ENCODE measurements at regions not wholly inside any gene's neighbourhood (a gene's known extent, or its start where the extent isn't known, plus 50 kb on each side); places are given as distances from the start of the nearest gene placed in this dataset.
A peak's percentile ranks its signal among the peaks of the same experiment; 100 is the strongest.

DNA sequence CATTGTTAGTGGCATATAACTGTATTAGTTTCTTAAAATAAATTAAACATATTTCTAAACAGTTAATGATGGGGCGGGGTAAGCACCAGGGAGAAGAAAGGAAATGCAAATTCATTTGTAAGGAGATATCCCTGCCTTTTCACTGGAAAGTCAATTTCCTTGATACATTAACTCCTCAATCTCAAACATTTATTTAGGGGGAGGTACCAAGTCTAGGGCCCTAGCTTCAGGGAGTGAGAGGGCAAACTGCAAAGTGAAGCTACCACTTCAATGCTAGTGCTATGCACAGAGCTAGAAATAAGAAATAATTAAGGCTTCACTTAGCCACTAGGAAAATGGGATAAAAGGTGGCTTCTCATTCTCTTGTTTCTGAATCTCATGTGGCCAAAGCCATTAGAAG is 115.3 kb upstream of the FNDC3A start:
- TF ChIP-seq, protein P1, sequence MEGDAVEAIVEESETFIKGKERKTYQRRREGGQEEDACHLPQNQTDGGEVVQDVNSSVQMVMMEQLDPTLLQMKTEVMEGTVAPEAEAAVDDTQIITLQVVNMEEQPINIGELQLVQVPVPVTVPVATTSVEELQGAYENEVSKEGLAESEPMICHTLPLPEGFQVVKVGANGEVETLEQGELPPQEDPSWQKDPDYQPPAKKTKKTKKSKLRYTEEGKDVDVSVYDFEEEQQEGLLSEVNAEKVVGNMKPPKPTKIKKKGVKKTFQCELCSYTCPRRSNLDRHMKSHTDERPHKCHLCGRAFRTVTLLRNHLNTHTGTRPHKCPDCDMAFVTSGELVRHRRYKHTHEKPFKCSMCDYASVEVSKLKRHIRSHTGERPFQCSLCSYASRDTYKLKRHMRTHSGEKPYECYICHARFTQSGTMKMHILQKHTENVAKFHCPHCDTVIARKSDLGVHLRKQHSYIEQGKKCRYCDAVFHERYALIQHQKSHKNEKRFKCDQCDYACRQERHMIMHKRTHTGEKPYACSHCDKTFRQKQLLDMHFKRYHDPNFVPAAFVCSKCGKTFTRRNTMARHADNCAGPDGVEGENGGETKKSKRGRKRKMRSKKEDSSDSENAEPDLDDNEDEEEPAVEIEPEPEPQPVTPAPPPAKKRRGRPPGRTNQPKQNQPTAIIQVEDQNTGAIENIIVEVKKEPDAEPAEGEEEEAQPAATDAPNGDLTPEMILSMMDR (IDR thresholded peaks at IDR 0.05; ENCODE audit: control extremely low read depth, extremely low read depth): no peak
- H3K9ac ChIP-seq (ENCODE audit: insufficient read depth in 1 of 2, low read length in 2 of 2): no peak overlapping the region
- DNase-seq (no peak), ATAC-seq (ENCODE audit: insufficient read depth, low FRiP score) (no peak)
- H3K27ac ChIP-seq (ENCODE audit: low read depth in 1 of 2, low read length in 1 of 2): no peak overlapping the region
- no peaks in the 10 kb centered on the region for H3K36me3 ChIP-seq (ENCODE audit: control insufficient read depth in 4 of 4, insufficient read depth in 4 of 4, low read length in 4 of 4)
- no peaks in the 10 kb centered on the region for H3K4me1 ChIP-seq (ENCODE audit: control insufficient read depth in 5 of 5, insufficient read depth in 5 of 5, low read length in 5 of 5)
- 75 to 86% methylated on average over 1 of the region's 1 CpG for WGBS, 2 donors
- no peak overlapping the region for H3K4me3 ChIP-seq
- no peaks in the 10 kb centered on the region for H3K9me3 ChIP-seq (ENCODE audit: control insufficient read depth in 4 of 4, insufficient read depth in 3 of 4, low read length in 3 of 4)
- no peaks in the 10 kb centered on the region for H3K27me3 ChIP-seq (ENCODE audit: control insufficient read depth in 3 of 3, insufficient read depth in 3 of 3, low read length in 2 of 3)

DNA sequence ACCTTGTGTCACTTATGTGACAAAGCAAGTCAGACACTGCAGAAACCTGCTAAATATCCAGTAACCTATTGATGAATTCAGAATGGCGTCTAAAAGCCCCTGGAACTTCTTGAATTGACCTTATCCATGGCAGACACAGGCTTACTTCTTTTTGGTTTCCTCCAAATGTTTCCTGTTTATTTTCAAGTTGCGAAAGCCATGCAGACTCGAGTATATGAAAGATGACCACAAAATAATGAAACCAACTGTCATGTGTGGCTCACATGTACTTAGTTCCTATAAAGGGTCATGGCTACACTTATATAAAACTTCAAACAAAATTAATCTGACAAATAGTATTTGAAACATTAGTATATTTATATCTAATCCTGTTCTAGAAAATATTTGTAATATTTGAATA is 113.1 kb upstream of the FNDC3A start:
- H3K9me3 ChIP-seq (ENCODE audit: control insufficient read depth in 4 of 4, insufficient read depth in 3 of 4, low read length in 3 of 4): no peaks in the 10 kb centered on the region
- H3K4me3 ChIP-seq: no peak overlapping the region
- H3K9ac ChIP-seq (ENCODE audit: insufficient read depth in 1 of 2, low read length in 2 of 2): no peak overlapping the region
- ATAC-seq (ENCODE audit: insufficient read depth, low FRiP score) (no peak), DNase-seq (peak in 2 of 3 donors; percentile 32 to 39)
- no peaks in the 10 kb centered on the region for H3K36me3 ChIP-seq (ENCODE audit: control insufficient read depth in 4 of 4, insufficient read depth in 4 of 4, low read length in 4 of 4)
- H3K4me1 ChIP-seq (ENCODE audit: control insufficient read depth in 5 of 5, insufficient read depth in 5 of 5, low read length in 5 of 5): peaks cover 0 to 2% (median 0%) of the 10 kb centered on the region in 5 donors
- TF ChIP-seq, protein P1 (IDR thresholded peaks at IDR 0.05; ENCODE audit: control extremely low read depth, extremely low read depth): no peak
- H3K27me3 ChIP-seq (ENCODE audit: control insufficient read depth in 3 of 3, insufficient read depth in 3 of 3, low read length in 2 of 3): no peaks in the 10 kb centered on the region
- no peak overlapping the region for H3K27ac ChIP-seq (ENCODE audit: low read depth in 1 of 2, low read length in 1 of 2)
- 16 to 31% methylated on average over 3 of the region's 3 CpGs for WGBS, 2 donors

DNA sequence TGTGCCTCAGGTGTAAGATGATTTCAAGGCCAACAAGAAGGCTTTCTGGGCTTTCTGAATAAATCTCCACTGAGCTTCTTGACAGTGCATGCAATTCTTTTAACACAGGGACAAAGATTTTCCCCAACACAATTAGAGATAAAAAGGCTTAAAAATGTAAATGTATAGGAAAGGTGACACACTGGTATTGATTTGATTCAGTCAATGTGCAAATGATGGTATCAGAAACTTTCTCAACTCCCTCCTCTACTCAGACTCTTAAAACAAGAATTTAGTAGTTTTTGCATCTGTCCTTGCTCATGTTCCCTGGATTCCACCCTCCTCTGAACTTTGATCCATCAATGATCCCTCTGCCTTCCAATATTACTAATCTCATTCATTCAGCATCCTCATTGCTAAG is 111.6 kb upstream of the FNDC3A start:
- H3K27me3 ChIP-seq (ENCODE audit: control insufficient read depth in 3 of 3, insufficient read depth in 3 of 3, low read length in 2 of 3): no peaks in the 10 kb centered on the region
- H3K4me3 ChIP-seq: no peak overlapping the region
- peaks cover 0 to 2% (median 0%) of the 10 kb centered on the region in 5 donors for H3K4me1 ChIP-seq (ENCODE audit: control insufficient read depth in 5 of 5, insufficient read depth in 5 of 5, low read length in 5 of 5)
- H3K9me3 ChIP-seq (ENCODE audit: control insufficient read depth in 4 of 4, insufficient read depth in 3 of 4, low read length in 3 of 4): no peaks in the 10 kb centered on the region
- TF ChIP-seq, protein P1 (IDR thresholded peaks at IDR 0.05; ENCODE audit: control extremely low read depth, extremely low read depth): no peak
- H3K27ac ChIP-seq (ENCODE audit: low read depth in 1 of 2, low read length in 1 of 2): no peak overlapping the region
- ATAC-seq (ENCODE audit: insufficient read depth, low FRiP score) (no peak), DNase-seq (no peak)
- H3K9ac ChIP-seq (ENCODE audit: insufficient read depth in 1 of 2, low read length in 2 of 2): no peak overlapping the region
- no peaks in the 10 kb centered on the region for H3K36me3 ChIP-seq (ENCODE audit: control insufficient read depth in 4 of 4, insufficient read depth in 4 of 4, low read length in 4 of 4)

DNA sequence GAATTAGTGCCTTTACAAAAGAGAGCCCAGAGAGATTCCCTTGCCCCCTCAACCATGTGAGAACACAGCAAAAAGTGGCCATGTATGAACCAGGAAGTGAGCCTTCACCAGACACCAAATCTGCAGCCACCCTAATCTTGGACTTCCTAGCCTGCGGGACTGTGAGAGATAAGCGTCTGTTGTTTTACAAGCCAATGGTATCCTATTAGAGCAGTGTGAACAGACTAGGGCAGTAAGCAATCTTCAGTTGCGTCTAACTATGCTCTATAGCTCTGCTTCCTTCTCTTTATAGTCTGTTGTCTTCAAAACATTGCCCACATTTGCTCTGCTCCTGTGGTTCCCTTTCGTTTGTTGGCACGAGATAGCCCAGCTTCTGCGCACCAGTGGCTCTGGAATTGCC is 109.5 kb upstream of the FNDC3A start:
- Histone ChIP-seq H3K4me1 (ENCODE audit: control insufficient read depth in 5 of 5, insufficient read depth in 5 of 5, low read length in 5 of 5) (peaks cover 0 to 2% (median 0%) of the 10 kb centered on the region in 5 donors), H3K9ac (ENCODE audit: insufficient read depth in 1 of 2, low read length in 2 of 2) (no peak overlapping the region), H3K27ac (ENCODE audit: low read depth in 1 of 2, low read length in 1 of 2) (no peak overlapping the region), H3K9me3 (ENCODE audit: control insufficient read depth in 4 of 4, insufficient read depth in 3 of 4, low read length in 3 of 4) (no peaks in the 10 kb centered on the region), H3K27me3 (ENCODE audit: control insufficient read depth in 3 of 3, insufficient read depth in 3 of 3, low read length in 2 of 3) (no peaks in the 10 kb centered on the region), H3K4me3 (no peak overlapping the region), H3K36me3 (ENCODE audit: control insufficient read depth in 4 of 4, insufficient read depth in 4 of 4, low read length in 4 of 4) (no peaks in the 10 kb centered on the region)
- DNase-seq: peak in 1 of 3 donors; percentile 13
- ATAC-seq (ENCODE audit: insufficient read depth, low FRiP score): no peak
- 40 to 67% methylated on average over 6 of the region's 6 CpGs for WGBS, 2 donors
- TF ChIP-seq, protein P1 (IDR thresholded peaks at IDR 0.05; ENCODE audit: control extremely low read depth, extremely low read depth): no peak

Measured in lung (tissue), 11 donors.